HEK293T (cell line): ENCODE measurements at regions not wholly inside any gene's neighbourhood (a gene's known extent, or its start where the extent isn't known, plus 50 kb on each side); places are given as distances from the start of the nearest gene placed in this dataset.

Experiments
- ARNT ChIP-seq: fragments of 450-650 bp; IDR thresholded peaks from 2 replicates; pipeline ENCODE4 v1.6.1; 2017; ENCODE audit warnings: mild to moderate bottlenecking
- BHLHE40 ChIP-seq: fragments of 450-650 bp; IDR thresholded peaks from 2 replicates; pipeline ENCODE4 v1.6.1; 2016; ENCODE audit warnings: mild to moderate bottlenecking, moderate library complexity, borderline replicate concordance
- CTBP1 ChIP-seq: fragments of 450-650 bp; IDR thresholded peaks from 2 replicates; pipeline ENCODE4 v1.6.1; 2016; ENCODE audit warnings: borderline replicate concordance
- ELF4 ChIP-seq: fragments of 450-650 bp; IDR thresholded peaks from 2 replicates; pipeline ENCODE4 v1.6.1; 2017; ENCODE audit warnings: antibody characterized with exemption
- FOXA1 ChIP-seq: fragments of 450-650 bp; IDR thresholded peaks from 2 replicates; pipeline ENCODE4 v1.6.1; 2016; ENCODE audit warnings: mild to moderate bottlenecking
- FOXK2 ChIP-seq: fragments of 450-650 bp; IDR thresholded peaks from 2 replicates; pipeline ENCODE4 v1.6.1; 2016; ENCODE audit warnings: mild to moderate bottlenecking
- FOXM1 ChIP-seq: fragments of 450-650 bp; IDR thresholded peaks from 2 replicates; pipeline ENCODE4 v1.6.1; 2017; ENCODE audit warnings: mild to moderate bottlenecking, borderline replicate concordance
- HDGF ChIP-seq: fragments of 450-650 bp; IDR thresholded peaks from 2 replicates; pipeline ENCODE4 v1.6.1; 2017; ENCODE audit warnings: antibody characterized with exemption, borderline replicate concordance
- NFRKB ChIP-seq: fragments of 450-650 bp; IDR thresholded peaks from 2 replicates; pipeline ENCODE4 v1.6.1; 2016; ENCODE audit warnings: mild to moderate bottlenecking, moderate library complexity
- SP1 ChIP-seq: fragments of 450-650 bp; IDR thresholded peaks from 2 replicates; pipeline ENCODE4 v1.6.1; 2017
- SUZ12 ChIP-seq: fragments of 450-650 bp; IDR thresholded peaks from 2 replicates; pipeline ENCODE4 v1.6.1; 2016; ENCODE audit warnings: mild to moderate bottlenecking
- TARDBP ChIP-seq: fragments of 450-650 bp; IDR thresholded peaks from 2 replicates; pipeline ENCODE4 v1.6.1; 2016

DNA sequence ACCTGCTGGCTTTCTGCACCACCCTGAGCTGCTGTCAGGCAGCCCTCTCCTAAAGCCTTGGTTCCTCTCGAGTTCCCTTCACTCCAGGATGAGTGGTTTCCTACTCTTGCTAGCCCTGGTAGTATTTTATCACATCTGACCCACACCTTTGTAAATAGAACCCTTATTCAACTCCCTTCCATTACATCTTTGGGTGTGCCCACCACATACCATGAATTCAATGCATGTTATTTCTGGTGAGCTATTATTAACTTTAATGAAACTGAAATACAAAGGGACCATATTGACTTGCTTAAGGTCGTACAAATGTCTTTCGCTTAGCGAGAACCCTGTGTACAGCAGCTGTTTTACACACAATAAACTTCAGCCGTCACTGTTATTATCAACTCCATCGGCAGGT, 521.3 kb downstream of the GRIN2A start:
- no peak for TF ChIP-seq BHLHE40
- no peak for TF ChIP-seq HDGF
- TF ChIP-seq ELF4 = no peak
- no peak for TF ChIP-seq FOXM1
- TF ChIP-seq ARNT = no peak
- TF ChIP-seq SP1 = no peak
- TF ChIP-seq TARDBP = no peak
- TF ChIP-seq CTBP1 = no peak
- no peak for TF ChIP-seq FOXA1
- no peak for TF ChIP-seq NFRKB
- TF ChIP-seq FOXK2 = no peak
- TF ChIP-seq SUZ12 = no peak
